ENCODE measurements at regions not wholly inside any gene's neighbourhood (a gene's known extent, or its start where the extent isn't known, plus 50 kb on each side); places are given as distances from the start of the nearest gene placed in this dataset.

DNA sequence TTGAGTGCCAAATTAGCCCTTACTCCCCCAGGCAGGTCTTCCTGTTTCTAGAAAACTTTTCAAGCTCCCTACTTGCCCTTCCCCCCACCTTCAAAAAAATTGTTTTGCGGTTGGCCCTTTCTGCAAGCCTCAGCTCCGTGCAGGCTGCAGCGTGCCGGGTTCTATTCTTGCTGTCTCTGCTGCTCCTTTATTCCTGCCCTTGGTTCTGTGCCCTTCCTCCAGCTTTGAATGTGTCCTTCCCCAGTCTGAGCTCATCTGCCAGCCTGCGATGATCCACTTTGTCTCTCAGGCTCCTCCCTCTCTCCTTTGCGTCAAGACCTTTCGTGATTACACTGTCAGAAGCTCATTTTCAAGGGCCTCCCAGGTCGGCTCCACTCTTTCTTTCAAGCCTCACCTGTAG lies 98.6 kb downstream of the IRF2BPL start:
- TF ChIP-seq TAF1 (conservative IDR thresholded peaks at IDR 0.05): no peak
- TF ChIP-seq, protein P1, sequence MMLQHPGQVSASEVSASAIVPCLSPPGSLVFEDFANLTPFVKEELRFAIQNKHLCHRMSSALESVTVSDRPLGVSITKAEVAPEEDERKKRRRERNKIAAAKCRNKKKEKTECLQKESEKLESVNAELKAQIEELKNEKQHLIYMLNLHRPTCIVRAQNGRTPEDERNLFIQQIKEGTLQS (IDR thresholded peaks at IDR 0.05): no peak
- TF ChIP-seq, protein P2, sequence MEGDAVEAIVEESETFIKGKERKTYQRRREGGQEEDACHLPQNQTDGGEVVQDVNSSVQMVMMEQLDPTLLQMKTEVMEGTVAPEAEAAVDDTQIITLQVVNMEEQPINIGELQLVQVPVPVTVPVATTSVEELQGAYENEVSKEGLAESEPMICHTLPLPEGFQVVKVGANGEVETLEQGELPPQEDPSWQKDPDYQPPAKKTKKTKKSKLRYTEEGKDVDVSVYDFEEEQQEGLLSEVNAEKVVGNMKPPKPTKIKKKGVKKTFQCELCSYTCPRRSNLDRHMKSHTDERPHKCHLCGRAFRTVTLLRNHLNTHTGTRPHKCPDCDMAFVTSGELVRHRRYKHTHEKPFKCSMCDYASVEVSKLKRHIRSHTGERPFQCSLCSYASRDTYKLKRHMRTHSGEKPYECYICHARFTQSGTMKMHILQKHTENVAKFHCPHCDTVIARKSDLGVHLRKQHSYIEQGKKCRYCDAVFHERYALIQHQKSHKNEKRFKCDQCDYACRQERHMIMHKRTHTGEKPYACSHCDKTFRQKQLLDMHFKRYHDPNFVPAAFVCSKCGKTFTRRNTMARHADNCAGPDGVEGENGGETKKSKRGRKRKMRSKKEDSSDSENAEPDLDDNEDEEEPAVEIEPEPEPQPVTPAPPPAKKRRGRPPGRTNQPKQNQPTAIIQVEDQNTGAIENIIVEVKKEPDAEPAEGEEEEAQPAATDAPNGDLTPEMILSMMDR (IDR thresholded peaks at IDR 0.05; ENCODE audit: low read depth, low read length, missing input control): no peak
- no peak for TF ChIP-seq SP1 (IDR thresholded peaks at IDR 0.05)
- TF ChIP-seq GABPA (IDR thresholded peaks at IDR 0.05 in 1 of 2, conservative IDR thresholded peaks at IDR 0.05 in 1 of 2): no peak
- TF ChIP-seq EGR1 (IDR thresholded peaks at IDR 0.05; ENCODE audit: low read depth in 2 of 2): no peak
- no peak for TF ChIP-seq YY1 (IDR thresholded peaks at IDR 0.05)
- no peak for TF ChIP-seq RAD21 (IDR thresholded peaks at IDR 0.05)
- TF ChIP-seq, protein P3, sequence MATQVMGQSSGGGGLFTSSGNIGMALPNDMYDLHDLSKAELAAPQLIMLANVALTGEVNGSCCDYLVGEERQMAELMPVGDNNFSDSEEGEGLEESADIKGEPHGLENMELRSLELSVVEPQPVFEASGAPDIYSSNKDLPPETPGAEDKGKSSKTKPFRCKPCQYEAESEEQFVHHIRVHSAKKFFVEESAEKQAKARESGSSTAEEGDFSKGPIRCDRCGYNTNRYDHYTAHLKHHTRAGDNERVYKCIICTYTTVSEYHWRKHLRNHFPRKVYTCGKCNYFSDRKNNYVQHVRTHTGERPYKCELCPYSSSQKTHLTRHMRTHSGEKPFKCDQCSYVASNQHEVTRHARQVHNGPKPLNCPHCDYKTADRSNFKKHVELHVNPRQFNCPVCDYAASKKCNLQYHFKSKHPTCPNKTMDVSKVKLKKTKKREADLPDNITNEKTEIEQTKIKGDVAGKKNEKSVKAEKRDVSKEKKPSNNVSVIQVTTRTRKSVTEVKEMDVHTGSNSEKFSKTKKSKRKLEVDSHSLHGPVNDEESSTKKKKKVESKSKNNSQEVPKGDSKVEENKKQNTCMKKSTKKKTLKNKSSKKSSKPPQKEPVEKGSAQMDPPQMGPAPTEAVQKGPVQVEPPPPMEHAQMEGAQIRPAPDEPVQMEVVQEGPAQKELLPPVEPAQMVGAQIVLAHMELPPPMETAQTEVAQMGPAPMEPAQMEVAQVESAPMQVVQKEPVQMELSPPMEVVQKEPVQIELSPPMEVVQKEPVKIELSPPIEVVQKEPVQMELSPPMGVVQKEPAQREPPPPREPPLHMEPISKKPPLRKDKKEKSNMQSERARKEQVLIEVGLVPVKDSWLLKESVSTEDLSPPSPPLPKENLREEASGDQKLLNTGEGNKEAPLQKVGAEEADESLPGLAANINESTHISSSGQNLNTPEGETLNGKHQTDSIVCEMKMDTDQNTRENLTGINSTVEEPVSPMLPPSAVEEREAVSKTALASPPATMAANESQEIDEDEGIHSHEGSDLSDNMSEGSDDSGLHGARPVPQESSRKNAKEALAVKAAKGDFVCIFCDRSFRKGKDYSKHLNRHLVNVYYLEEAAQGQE (IDR thresholded peaks at IDR 0.05): no peak
- TF ChIP-seq JUND (IDR thresholded peaks at IDR 0.05): no peak
- TF ChIP-seq FOXA1 (IDR thresholded peaks at IDR 0.05): no peak
- no peak for TF ChIP-seq MAX (IDR thresholded peaks at IDR 0.05)
- no peak for TF ChIP-seq NR2F2 (IDR thresholded peaks at IDR 0.05)
